Neuronal stem cell (in vitro differentiated cells): ENCODE measurements at regions not wholly inside any gene's neighbourhood (a gene's known extent, or its start where the extent isn't known, plus 50 kb on each side); places are given as distances from the start of the nearest gene placed in this dataset.

Experiments used
- DNase-seq: peaks from one replicate; pipeline ENCODE4 v3.0.0-alpha.2; 2013; ENCODE audit warnings: low spot score
- H2AFZ ChIP-seq: one replicate; pipeline ENCODE4 v1.6.1; 2013; ENCODE audit warnings: mild to moderate bottlenecking, low read length, inconsistent platforms
- H2AK5ac ChIP-seq: 2 replicates; pipeline ENCODE4 v1.6.1; 2013; ENCODE audit warnings: low read depth, mild to moderate bottlenecking, inconsistent platforms, low read length, moderate library complexity, mixed read lengths
- H2BK120ac ChIP-seq: 2 replicates; pipeline ENCODE4 v1.6.1; 2013; ENCODE audit warnings: low read depth, mild to moderate bottlenecking, inconsistent platforms, low read length, moderate library complexity, mixed read lengths
- H2BK12ac ChIP-seq: one replicate; pipeline ENCODE4 v1.6.1; 2013; ENCODE audit warnings: low read length, inconsistent platforms
- H2BK15ac ChIP-seq: 2 replicates; pipeline ENCODE4 v1.6.1; 2013; ENCODE audit warnings: mild to moderate bottlenecking, low read length, inconsistent platforms, mixed read lengths
- H2BK5ac ChIP-seq: one replicate; pipeline ENCODE4 v1.6.1; 2013; ENCODE audit warnings: inconsistent platforms, mild to moderate bottlenecking, low read length, moderate library complexity
- H3K14ac ChIP-seq: one replicate; pipeline ENCODE4 v1.6.1; 2013; ENCODE audit warnings: low read length, inconsistent platforms
- H3K18ac ChIP-seq: 2 replicates; pipeline ENCODE4 v1.6.1; 2013; ENCODE audit warnings: low read length, inconsistent platforms
- H3K23ac ChIP-seq: 2 replicates; pipeline ENCODE4 v1.6.1; 2013; ENCODE audit warnings: low read depth, mild to moderate bottlenecking, mixed read lengths, low read length, inconsistent platforms; ENCODE audit not compliant: poor library complexity
- H3K27ac ChIP-seq: replicated peaks from 3 replicates; pipeline ENCODE4 v1.5.1; 2013; ENCODE audit warnings: low read length, inconsistent platforms
- H3K27me3 ChIP-seq, 3 experiments: 2 replicates each; pipeline ENCODE4 v1.6.1; 2013; ENCODE audit warnings: low read length in 3 of 3, mild to moderate bottlenecking in 2 of 3, inconsistent platforms in 1 of 3, low read depth in 1 of 3, mixed read lengths in 1 of 3, moderate library complexity in 1 of 3; ENCODE audit not compliant: control insufficient read depth in 3 of 3, insufficient read depth in 3 of 3
- H3K36me3 ChIP-seq, 2 donors: replicated peaks in 1 of 2; 2 replicates each; pipeline ENCODE4 v1.6.1; 2013; ENCODE audit warnings: low read length in 2 of 2; ENCODE audit not compliant: control insufficient read depth in 2 of 2, insufficient read depth in 2 of 2
- H3K4ac ChIP-seq: 2 replicates; pipeline ENCODE4 v1.6.1; 2013; ENCODE audit warnings: inconsistent platforms, mild to moderate bottlenecking, low read length, moderate library complexity
- H3K4me1 ChIP-seq, 2 donors: 1 replicate in 1 of 2; 2 replicates in 1 of 2; pipeline ENCODE4 v1.6.1; 2013; ENCODE audit warnings: low read length in 2 of 2, low read depth in 1 of 2; ENCODE audit not compliant: control insufficient read depth in 2 of 2, insufficient read depth in 1 of 2
- H3K4me2 ChIP-seq: one replicate; pipeline ENCODE4 v1.6.1; 2013; ENCODE audit warnings: mild to moderate bottlenecking, low read length, inconsistent platforms; ENCODE audit not compliant: insufficient read depth, poor library complexity, severe bottlenecking
- H3K4me3 ChIP-seq, 2 donors: 2 replicates each; pipeline ENCODE4 v1.5.1; 2013; ENCODE audit warnings: low read length in 2 of 2, mild to moderate bottlenecking in 2 of 2, inconsistent platforms in 1 of 2, moderate library complexity in 1 of 2
- H3K79me1 ChIP-seq: one replicate; pipeline ENCODE4 v1.6.1; 2013; ENCODE audit warnings: low read depth, mild to moderate bottlenecking, inconsistent platforms, low read length, moderate library complexity
- H3K9ac ChIP-seq: one replicate; pipeline ENCODE4 v1.6.1; 2013; ENCODE audit warnings: mild to moderate bottlenecking, low read depth, low read length, inconsistent platforms; ENCODE audit not compliant: poor library complexity
- H3K9me3 ChIP-seq, 2 donors: replicated peaks in 1 of 2; 2 replicates each; pipeline versions ENCODE3 to v1.6.1; 2013; ENCODE audit warnings: low read length in 2 of 2, mild to moderate bottlenecking in 2 of 2, inconsistent platforms in 1 of 2, low read depth in 1 of 2, mixed read lengths in 1 of 2, moderate library complexity in 1 of 2; ENCODE audit not compliant: control insufficient read depth in 2 of 2, insufficient read depth in 1 of 2
- H4K8ac ChIP-seq: one replicate; pipeline ENCODE4 v1.6.1; 2013; ENCODE audit warnings: low read depth, mild to moderate bottlenecking, inconsistent platforms, low read length, moderate library complexity
- H4K91ac ChIP-seq: one replicate; pipeline ENCODE4 v1.6.1; 2013; ENCODE audit warnings: low read length, low read depth, mild to moderate bottlenecking, inconsistent platforms; ENCODE audit not compliant: poor library complexity
- WGBS, 2 donors: extraction: QIAGEN DNeasy Blood & Tissue Kit; methylation state at CpG; one replicate each; pipeline ENCODE4 v1.1.7; 2013; ENCODE audit warnings: missing lambda C conversion rate in 2 of 2, mixed read lengths in 1 of 2; ENCODE audit not compliant: insufficient read length in 2 of 2, insufficient replicate concordance in 1 of 2; ENCODE audit errors: extremely low coverage in 2 of 2; 5-methylcytosine and 5-hydroxymethylcytosine counted together

DNA sequence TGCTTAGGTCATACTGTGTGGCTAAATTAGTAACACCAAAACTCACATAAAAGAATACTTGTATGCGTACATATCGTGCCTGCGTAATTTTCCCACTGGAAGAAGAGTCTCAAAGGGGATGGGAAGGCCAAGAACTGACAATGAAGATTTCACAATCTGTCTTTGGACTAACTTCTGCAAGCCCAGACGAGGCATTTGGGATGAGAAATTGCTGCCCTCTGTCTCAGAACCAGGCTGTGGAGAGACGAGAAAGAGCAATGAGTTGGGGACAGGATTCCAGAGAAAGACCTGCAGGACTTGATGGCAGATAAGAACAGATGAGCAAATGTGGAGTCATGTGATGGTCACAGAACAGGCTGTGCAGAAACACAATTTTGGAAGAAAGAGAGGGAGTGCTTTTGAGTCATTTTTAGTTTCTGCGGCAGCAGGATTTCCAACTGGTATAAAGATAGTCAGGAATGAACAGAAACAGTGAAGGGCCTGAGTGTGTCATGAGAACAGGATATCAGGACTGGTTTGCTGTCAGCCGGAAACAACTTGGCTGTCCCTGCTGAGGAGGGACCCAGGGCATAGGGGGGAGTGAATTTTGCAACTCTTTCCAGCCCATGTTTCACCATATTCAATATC, 82.7 kb upstream of the CTSC start:
- Histone ChIP-seq H4K8ac (no peak overlapping the region), H3K4me2 (no peak overlapping the region), H3K79me1 (no peaks in the 10 kb centered on the region), H2AK5ac (no peak overlapping the region), H3K27ac (no peak overlapping the region), H3K14ac (no peak overlapping the region), H3K23ac (no peak overlapping the region), H2AFZ (no peak overlapping the region), H3K36me3 (no peaks in the 10 kb centered on the region), H3K27me3 (no peaks in the 10 kb centered on the region), H2BK120ac (no peak overlapping the region), H2BK12ac (no peak overlapping the region), H3K9me3 (no peaks in the 10 kb centered on the region), H2BK5ac (no peak overlapping the region), H3K4me3 (no peak overlapping the region), H3K18ac (no peak overlapping the region), H2BK15ac (no peak overlapping the region), H3K4me1 (no peaks in the 10 kb centered on the region), H4K91ac (no peak overlapping the region), H3K4ac (no peak overlapping the region), H3K9ac (no peak overlapping the region)
- no peak for DNase-seq
- WGBS, 2 donors = no CpG with 5 or more reads among the region's 7 CpGs

DNA sequence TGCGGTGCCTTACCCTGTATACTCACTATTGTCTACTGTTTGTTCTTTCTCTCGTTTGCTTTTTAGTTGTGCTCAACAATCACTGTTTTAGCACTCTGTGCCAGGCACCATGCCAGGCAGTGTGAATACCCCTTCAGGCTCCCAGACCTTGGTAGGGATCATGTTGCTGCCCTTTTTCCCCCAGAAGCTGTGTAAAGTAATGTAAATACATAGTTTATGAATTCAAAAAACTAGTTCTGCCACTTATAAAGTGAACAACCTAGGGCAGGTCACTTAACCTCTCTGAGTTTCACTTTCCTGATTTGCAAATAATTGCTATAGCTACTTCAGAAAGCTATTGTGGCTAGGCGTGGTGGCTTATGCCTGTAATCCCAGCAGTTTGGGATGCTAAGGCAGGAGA, 81.0 kb upstream of the CTSC start:
- H3K9ac ChIP-seq = no peak overlapping the region

GRCh38 chr11:88415495-88415894, 78.0 kb upstream of the CTSC start:
- H3K79me1 ChIP-seq = no peaks in the 10 kb centered on the region
- no peak overlapping the region for H3K4me3 ChIP-seq
- DNase-seq = no peak
- H2BK120ac ChIP-seq = no peak overlapping the region
- H3K4ac ChIP-seq = no peak overlapping the region
- H3K14ac ChIP-seq = no peak overlapping the region
- H2AK5ac ChIP-seq = no peak overlapping the region
- no CpG with 5 or more reads among the region's 1 CpG for WGBS, 2 donors
- no peak overlapping the region for H3K18ac ChIP-seq
- no peaks in the 10 kb centered on the region for H3K27me3 ChIP-seq
- H3K9ac ChIP-seq = no peak overlapping the region
- no peak overlapping the region for H2BK5ac ChIP-seq
- H4K8ac ChIP-seq = no peak overlapping the region
- H3K36me3 ChIP-seq = no peaks in the 10 kb centered on the region
- H3K4me1 ChIP-seq = no peaks in the 10 kb centered on the region
- H3K4me2 ChIP-seq = no peak overlapping the region
- no peak overlapping the region for H2BK15ac ChIP-seq
- no peak overlapping the region for H2BK12ac ChIP-seq
- H3K23ac ChIP-seq = no peak overlapping the region
- no peaks in the 10 kb centered on the region for H3K9me3 ChIP-seq
- no peak overlapping the region for H2AFZ ChIP-seq
- no peak overlapping the region for H3K27ac ChIP-seq
- H4K91ac ChIP-seq = no peak overlapping the region

More for the DNA sequence above, 81.0 kb upstream of the CTSC start:
- Histone ChIP-seq H2BK120ac (no peak overlapping the region), H3K36me3 (no peaks in the 10 kb centered on the region), H4K8ac (no peak overlapping the region), H2BK5ac (no peak overlapping the region), H4K91ac (no peak overlapping the region), H3K14ac (no peak overlapping the region), H3K27me3 (no peaks in the 10 kb centered on the region), H3K23ac (no peak overlapping the region), H3K4ac (no peak overlapping the region), H3K4me2 (no peak overlapping the region), H3K27ac (no peak overlapping the region), H3K9me3 (no peaks in the 10 kb centered on the region), H2BK15ac (no peak overlapping the region), H3K4me1 (no peaks in the 10 kb centered on the region), H3K18ac (no peak overlapping the region), H2BK12ac (no peak overlapping the region), H2AK5ac (no peak overlapping the region), H3K79me1 (no peaks in the 10 kb centered on the region), H3K4me3 (no peak overlapping the region), H2AFZ (no peak overlapping the region)
- no peak for DNase-seq
- no CpG with 5 or more reads among the region's 3 CpGs for WGBS, 2 donors

DNA sequence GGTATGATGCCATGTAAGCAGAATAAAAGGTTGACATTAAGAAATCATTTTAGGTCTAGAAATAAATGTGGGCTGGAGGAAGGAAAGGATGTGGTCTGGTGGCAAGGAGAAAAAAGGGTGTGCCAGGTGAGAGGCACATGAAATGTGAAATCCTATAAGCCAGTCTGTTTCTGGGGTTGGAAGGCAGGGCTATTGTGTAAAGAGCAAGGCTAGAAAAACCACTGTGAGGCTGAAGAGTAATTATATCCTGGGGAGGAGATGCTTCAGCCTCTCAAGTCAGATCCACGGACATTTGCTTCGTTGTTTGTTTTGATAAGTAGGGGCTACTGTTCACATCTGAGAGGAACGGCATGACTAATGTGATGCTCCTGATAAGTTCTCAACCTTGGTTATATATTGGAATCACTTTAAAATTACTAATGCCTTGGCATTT, 77.5 kb upstream of the CTSC start:
- Histone ChIP-seq H2AK5ac (no peak overlapping the region), H3K4ac (no peak overlapping the region), H2BK12ac (no peak overlapping the region), H3K9me3 (no peaks in the 10 kb centered on the region), H2BK15ac (no peak overlapping the region), H3K14ac (no peak overlapping the region), H3K4me1 (no peaks in the 10 kb centered on the region), H3K27ac (no peak overlapping the region), H3K79me1 (no peaks in the 10 kb centered on the region), H3K4me3 (no peak overlapping the region), H3K36me3 (no peaks in the 10 kb centered on the region), H3K4me2 (no peak overlapping the region), H3K9ac (no peak overlapping the region), H3K23ac (no peak overlapping the region), H3K27me3 (no peaks in the 10 kb centered on the region), H4K91ac (no peak overlapping the region), H4K8ac (no peak overlapping the region), H2AFZ (no peak overlapping the region), H2BK120ac (no peak overlapping the region), H3K18ac (no peak overlapping the region), H2BK5ac (no peak overlapping the region)
- WGBS, 2 donors = no CpG with 5 or more reads among the region's 3 CpGs
- DNase-seq = no peak
